ENCODE measurements at regions not wholly inside any gene's neighbourhood (a gene's known extent, or its start where the extent isn't known, plus 50 kb on each side); places are given as distances from the start of the nearest gene placed in this dataset.
"Not testable (repeated sequence)": the region's sequence is repeated elsewhere in the genome, so short reads cannot be mapped to it uniquely, and the experiment has no call there.

DNA sequence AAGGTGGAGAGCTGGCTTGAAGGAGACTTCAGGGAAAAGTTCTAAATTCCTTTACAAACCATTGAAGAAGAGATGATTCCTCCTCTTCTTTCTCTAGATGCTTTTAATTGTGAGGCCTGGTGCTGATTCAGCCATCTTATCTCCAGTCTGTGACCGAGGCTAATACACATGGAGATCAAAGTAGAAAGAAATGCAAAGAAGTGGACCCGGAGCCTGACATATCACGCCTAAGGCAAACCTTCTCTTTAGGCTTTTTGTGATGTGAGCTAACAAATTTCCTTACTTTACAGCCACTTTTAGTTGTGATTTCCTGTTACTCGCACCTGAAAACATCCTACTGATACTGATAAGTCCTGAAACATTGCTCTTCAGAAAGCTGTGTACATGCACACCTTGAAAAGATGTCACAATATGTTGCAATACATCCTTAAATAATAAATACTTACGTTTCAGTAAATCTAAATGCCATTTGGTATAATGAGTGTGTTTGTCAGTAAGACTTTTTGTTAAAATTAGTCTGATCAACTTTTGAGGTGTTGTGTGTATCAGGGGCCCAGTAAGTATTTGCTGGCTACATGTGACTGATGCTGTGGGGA lies 192.4 kb downstream of the BAMBI start:
- no peak for DNase-seq

GRCh38 chr10:28871665-28872064 lies 194.3 kb downstream of the BAMBI start:
- no peak for DNase-seq

DNA sequence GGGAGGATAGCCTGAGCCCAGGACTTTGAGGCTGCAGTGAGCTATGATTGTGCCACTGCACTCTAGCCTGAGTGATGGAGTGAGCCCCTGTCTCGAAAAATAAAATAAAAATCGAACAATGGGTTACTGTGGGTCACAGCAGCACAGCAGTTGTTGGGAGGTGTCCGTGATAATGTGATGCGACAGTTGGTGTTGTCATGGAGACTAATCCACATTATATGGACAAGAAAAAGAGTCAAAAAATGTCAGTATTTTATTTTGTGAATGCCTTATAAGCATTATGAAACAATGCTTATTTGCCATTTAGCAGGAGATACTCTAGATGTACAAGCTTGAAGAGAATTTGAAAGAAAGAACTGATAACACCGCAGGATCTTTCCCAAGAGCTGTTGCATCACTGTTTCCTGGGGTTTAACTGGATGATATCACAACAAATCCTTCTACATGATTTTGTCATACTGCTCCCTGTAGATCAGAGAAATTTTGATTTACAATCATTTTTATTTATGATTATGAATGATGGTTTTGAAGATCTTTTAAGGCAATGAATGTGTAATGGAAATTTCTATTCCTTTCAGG lies 195.4 kb downstream of the BAMBI start:
- DNase-seq, result no peak

GRCh38 chr10:28873540-28873939 lies 196.2 kb downstream of the BAMBI start:
- no peak for DNase-seq

- no peak for DNase-seq
Measured at GRCh38 chr10:28874210-28874609, 196.9 kb downstream of the BAMBI start.

DNA sequence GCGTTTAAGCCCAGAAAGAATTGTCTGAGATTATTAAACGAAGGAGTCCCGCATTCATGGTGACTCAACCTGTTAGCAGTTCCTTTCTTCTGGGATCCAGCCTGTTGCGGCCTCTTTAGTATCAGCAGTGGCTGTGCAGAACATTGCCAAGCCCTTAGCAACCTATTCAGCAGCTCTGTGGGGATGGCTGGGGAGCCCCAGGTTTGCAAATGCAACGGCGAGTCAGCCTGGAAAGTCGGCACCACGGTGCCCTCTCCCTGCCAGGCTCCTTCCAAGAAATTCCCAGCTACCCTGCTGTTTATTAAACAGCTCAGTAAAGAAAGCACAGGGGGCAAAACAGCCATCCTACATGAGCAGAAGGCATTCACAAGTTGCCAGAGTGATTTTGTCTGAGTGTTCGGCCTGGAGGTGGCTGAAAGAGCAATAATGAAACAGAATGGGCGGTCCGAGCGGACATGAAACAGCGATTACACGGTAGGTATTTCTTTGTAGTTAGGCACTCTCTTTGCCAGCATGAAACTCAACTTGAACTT lies 198.3 kb downstream of the BAMBI start:
- no peak for DNase-seq

DNA sequence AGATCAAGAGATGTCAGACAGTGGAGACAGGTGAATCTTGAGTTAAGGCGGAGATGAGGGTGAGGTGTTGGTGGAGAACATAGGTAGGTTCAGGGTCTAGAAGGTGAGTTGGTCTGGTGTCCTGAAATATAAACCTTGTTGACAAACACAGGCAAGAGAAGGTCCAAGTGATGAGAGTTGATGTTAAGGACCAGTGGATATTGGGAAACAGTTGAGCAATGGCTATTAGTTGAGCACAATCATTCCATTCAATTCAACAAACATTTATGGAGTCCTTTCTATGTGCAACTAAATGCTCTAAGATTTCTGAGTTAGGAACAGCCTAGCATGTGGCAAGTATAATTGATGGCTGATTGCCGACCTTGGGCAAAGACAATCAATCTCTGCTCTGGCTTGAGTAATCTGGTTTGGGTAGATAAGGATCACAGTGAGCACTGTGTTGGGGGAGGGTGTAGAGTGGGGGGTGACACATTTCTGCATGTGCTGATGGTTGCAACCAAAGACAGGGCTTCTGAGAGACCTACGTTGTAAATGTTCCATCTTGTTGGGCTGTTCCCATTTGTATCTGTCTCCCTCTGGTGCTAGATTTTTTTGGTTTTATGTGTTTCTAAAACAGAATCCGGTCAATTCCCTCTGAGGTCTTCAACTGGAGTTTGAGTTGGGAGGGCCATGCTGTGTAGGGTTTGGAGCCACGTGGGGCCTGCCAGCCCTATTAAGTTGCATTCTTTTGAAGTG lies 201.1 kb downstream of the BAMBI start:
- DNase-seq, result no peak

- DNase-seq, result no peak
Measured at GRCh38 chr10:28879246-28879645, 201.9 kb downstream of the BAMBI start.

DNA sequence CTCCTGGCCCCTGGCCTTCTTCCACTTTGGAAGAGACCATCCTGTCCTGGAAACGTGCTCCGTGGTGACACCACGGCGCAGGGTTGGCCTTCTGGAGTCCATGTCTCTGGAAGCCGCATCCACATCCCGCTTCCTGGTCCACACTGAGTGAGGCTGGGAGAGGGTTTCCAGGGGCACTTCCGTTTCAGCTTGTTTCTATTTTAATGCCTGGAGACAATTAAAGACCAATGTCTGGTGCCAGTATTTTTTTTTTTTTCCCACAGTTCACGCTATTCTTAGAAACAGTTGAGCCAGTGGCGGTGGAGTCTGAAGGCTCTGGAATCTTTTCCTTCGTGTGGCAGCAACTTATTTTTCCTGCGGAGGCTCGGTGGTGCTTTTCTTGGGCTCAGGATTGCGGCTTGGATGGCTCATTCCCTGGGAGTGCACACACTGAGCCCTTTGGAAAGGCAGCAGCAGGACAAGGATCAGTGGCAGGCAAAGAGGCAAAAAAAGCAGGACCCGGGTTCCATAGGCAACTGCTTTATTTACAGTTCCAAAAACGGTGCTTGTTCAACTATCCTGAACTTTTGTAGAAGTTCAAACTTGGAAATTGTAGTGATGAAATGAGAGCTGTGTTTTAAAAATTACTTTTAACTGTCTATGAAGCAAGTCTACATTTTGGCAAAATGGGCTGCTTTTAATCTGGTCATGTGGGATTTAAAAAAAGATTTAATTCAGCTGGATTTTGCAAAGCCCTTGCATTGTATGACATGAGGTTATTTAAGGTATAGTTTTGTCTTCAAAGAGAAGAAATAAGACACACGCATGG lies 202.8 kb downstream of the BAMBI start:
- DNase-seq, result no peak

DNA sequence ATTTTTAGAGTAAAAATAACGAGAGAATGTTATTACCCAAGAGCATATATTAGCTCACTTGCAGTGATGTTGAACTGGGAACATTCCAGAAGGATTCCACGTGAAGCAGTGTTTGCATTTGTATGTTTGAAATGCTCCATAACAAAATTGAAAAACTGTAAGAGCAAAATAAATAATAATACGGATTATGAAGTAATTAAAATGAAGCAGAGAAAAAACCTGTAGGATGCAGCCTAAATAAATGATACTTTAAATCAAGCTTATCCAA lies 203.3 kb downstream of the BAMBI start:
- no peak for DNase-seq

DNA sequence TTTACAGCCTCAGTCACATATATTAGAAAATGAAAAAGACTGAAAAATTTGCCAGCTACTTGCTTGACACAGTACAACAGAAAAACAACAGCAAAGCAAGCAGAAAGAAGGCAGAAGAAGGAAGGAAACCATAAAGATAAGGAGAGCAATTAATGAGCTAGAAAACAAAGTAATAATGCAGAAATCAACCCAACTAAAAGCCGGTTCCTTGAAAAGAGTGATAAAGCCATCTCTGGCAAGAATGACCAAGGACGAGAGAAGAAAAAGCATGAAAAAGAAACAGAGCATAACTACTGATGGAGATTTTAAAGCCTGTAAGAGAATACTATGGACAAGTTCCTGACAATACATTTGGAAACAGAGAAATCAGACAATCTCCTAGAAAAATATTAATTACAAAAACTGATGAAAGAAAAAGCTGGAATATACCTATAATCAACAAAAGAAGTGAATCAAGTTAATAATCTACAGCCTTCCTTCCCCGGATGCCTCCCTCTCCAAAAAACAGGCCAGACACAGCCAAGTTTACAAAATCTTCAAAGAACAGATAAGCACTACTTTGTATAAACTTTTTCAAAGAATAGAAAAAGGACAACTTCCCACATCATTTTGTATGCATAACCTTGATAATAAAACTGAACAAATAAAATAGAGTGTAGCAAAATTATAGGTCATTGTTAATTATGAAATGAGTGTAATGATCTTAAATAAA lies 204.0 kb downstream of the BAMBI start:
- DNase-seq, result no peak

- no peak for DNase-seq
Measured at GRCh38 chr10:28883741-28884423, 206.6 kb downstream of the BAMBI start.

- DNase-seq, result no peak
Measured at GRCh38 chr10:28890121-28890950, 213.0 kb downstream of the BAMBI start.

DNA sequence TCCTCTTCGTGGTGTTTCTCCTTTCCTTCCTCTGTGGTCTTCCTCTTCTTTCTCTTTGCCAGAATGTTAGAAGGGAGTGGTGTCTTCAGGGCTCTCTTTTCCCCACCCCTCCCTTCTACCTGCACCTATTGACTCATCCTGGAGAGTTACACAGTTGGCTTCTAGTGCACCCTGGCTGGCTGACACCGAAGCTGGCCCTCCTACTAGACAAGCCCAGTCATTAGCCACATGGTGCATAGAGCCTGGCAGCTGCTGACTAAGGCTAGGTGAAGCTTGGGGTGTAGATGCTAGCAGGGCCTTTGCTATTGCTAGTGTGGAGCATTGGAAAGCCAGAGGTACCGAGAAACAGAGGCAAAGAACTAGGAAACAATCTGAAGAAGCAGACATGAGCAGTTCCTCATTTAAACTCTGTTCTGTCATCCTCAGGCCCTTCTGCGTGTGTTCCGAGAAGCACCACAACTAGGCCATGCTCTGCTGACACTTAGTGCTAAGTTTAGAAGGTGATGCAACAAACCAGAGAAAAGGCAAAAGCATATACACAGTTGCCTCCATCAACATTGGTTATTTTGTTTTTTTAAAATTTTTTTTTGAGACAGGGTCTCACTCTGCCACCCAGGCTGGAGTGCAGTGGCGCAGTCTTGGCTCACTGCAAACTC lies 213.9 kb downstream of the BAMBI start:
- DNase-seq, result no peak

DNA sequence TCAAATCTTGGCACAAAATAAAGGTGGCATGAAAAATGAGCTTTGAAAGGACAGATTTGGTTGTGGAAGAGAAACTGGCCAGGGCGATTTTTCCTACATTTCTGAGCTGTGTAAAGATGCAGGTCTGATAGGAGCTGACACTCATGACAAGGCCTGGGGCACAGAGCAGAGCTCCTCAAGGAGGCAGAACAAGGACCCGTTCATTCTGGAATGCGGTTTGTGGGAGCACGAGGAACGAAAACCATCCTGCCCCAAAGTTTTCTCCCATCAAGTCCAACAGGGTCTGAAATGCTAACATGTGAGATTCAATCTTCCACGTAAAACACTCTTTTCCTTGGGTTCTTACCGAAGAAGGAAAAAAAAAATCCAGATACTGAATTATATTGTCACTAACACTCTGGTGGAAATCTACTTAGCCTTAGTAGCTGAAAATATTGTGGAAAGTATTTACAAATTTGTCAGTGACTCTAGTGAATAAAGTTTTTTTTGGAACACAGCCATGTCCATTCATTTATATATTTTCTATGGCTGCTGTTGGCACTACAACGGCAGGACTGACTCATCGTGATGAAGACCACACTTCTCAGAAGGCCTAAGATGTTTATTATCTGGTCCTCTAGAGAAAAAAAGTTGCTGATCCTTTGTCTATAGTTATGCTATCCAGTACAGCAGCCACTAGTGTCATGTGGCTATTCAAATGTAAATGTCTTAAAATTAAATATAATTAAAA lies 215.7 kb downstream of the BAMBI start:
- no peak for DNase-seq

- no peak for DNase-seq
Measured at GRCh38 chr10:28894146-28894545, 216.8 kb downstream of the BAMBI start.

- DNase-seq, result not testable (repeated sequence)
Measured at GRCh38 chr10:28895671-28896070, 218.3 kb downstream of the BAMBI start.

GRCh38 chr10:28896791-28897409 lies 219.6 kb downstream of the BAMBI start:
- DNase-seq, result not testable (repeated sequence)
